Gastroesophageal sphincter (tissue), 3 donors: ENCODE measurements at regions not wholly inside any gene's neighbourhood (a gene's known extent, or its start where the extent isn't known, plus 50 kb on each side); places are given as distances from the start of the nearest gene placed in this dataset.

Experiments used
- CTCF ChIP-seq, 4 experiments: fragments of 200-600 bp in 2 of 4; fragments of 450-650 bp in 2 of 4; sonication (generic) in 1 of 4; IDR thresholded peaks; one replicate each; pipeline ENCODE4 v1.5.1; 2017 to 2019; ENCODE audit warnings: antibody characterized with exemption in 4 of 4, mild to moderate bottlenecking in 2 of 4, moderate library complexity in 2 of 4
- EP300 ChIP-seq: sonication (generic); formaldehyde crosslinking; IDR thresholded peaks from one replicate; pipeline ENCODE4 v1.6.1; 2017; ENCODE audit warnings: antibody characterized with exemption, mild to moderate bottlenecking
- POLR2A ChIP-seq, 2 donors: fragments of 450-650 bp; IDR thresholded peaks; one replicate each; pipeline ENCODE4 v1.6.1; 2017; ENCODE audit warnings: antibody characterized with exemption in 2 of 2, mild to moderate bottlenecking in 2 of 2, moderate library complexity in 1 of 2
- POLR2AphosphoS5 ChIP-seq: sonication (generic); formaldehyde crosslinking; IDR thresholded peaks from one replicate; pipeline ENCODE4 v1.6.1; 2017; ENCODE audit warnings: antibody characterized with exemption

GRCh38 chr10:6957851-6958250, 377.8 kb upstream of the PRKCQ start:
- TF ChIP-seq POLR2AphosphoS5 (no peak), CTCF (IDR thresholded peaks at IDR 0.05) (no peak), EP300 (no peak), POLR2A (IDR thresholded peaks at IDR 0.05) (no peak)
